H9 (cell line): ENCODE measurements at regions not wholly inside any gene's neighbourhood (a gene's known extent, or its start where the extent isn't known, plus 50 kb on each side); places are given as distances from the start of the nearest gene placed in this dataset.

ENCODE experiments used
- DNase-seq: peaks from one replicate; pipeline ENCODE4 v3.0.0-alpha.2; 2017
- H2AFZ ChIP-seq: one replicate; pipeline ENCODE4 v1.6.1; 2013; ENCODE audit warnings: mild to moderate bottlenecking, low read length, control low read depth, moderate library complexity
- H2AK5ac ChIP-seq: 2 replicates; pipeline ENCODE4 v1.6.1; 2013; ENCODE audit warnings: low read length, control low read depth, mixed read lengths; ENCODE audit not compliant: insufficient read length
- H2BK120ac ChIP-seq: one replicate; pipeline ENCODE4 v1.6.1; 2013; ENCODE audit warnings: low read depth, mild to moderate bottlenecking, low read length, control low read depth, inconsistent platforms; ENCODE audit not compliant: poor library complexity, severe bottlenecking
- H2BK12ac ChIP-seq: 2 replicates; pipeline ENCODE4 v1.6.1; 2013; ENCODE audit warnings: low read length, control low read depth, mixed read lengths, low read depth; ENCODE audit not compliant: insufficient read length
- H2BK15ac ChIP-seq: 2 replicates; pipeline ENCODE4 v1.6.1; 2013; ENCODE audit warnings: low read depth, low read length, control low read depth
- H2BK20ac ChIP-seq: one replicate; pipeline ENCODE4 v1.6.1; 2013; ENCODE audit warnings: low read depth, mild to moderate bottlenecking, low read length, control low read depth, inconsistent platforms; ENCODE audit not compliant: poor library complexity, severe bottlenecking
- H2BK5ac ChIP-seq: 2 replicates; pipeline ENCODE4 v1.6.1; 2013; ENCODE audit warnings: low read length, control low read depth, mixed read lengths; ENCODE audit not compliant: insufficient read length
- H3K14ac ChIP-seq: 2 replicates; pipeline ENCODE4 v1.6.1; 2013; ENCODE audit warnings: low read length, control low read depth; ENCODE audit not compliant: insufficient read depth
- H3K18ac ChIP-seq: 2 replicates; pipeline ENCODE4 v1.6.1; 2013; ENCODE audit warnings: low read depth, mild to moderate bottlenecking, mixed read lengths, low read length, control low read depth; ENCODE audit not compliant: insufficient read length
- H3K23ac ChIP-seq: 2 replicates; pipeline ENCODE4 v1.6.1; 2013; ENCODE audit warnings: low read length, control low read depth, mixed read lengths, low read depth; ENCODE audit not compliant: insufficient read length
- H3K23me2 ChIP-seq: 2 replicates; pipeline ENCODE4 v1.6.1; 2013; ENCODE audit warnings: low read depth, mild to moderate bottlenecking, mixed read lengths, low read length, control low read depth; ENCODE audit not compliant: insufficient read length, poor library complexity, severe bottlenecking
- H3K27ac ChIP-seq: 2 replicates; pipeline ENCODE4 v1.5.1; 2013; ENCODE audit warnings: low read length, control low read depth, mixed read lengths, low read depth; ENCODE audit not compliant: insufficient read length
- H3K27me3 ChIP-seq: 2 replicates; pipeline ENCODE4 v1.6.1; 2013; ENCODE audit warnings: low read length, control low read depth, inconsistent platforms; ENCODE audit not compliant: insufficient read depth
- H3K4ac ChIP-seq: 2 replicates; pipeline ENCODE4 v1.6.1; 2013; ENCODE audit warnings: low read depth, mild to moderate bottlenecking, control low read depth, inconsistent platforms, low read length, moderate library complexity
- H3K4me1 ChIP-seq: 2 replicates; pipeline ENCODE4 v1.6.1; 2013; ENCODE audit warnings: low read length, control low read depth, inconsistent platforms; ENCODE audit not compliant: insufficient read depth
- H3K4me2 ChIP-seq: 2 replicates; pipeline ENCODE4 v1.6.1; 2013; ENCODE audit warnings: low read length, control low read depth, mixed read lengths; ENCODE audit not compliant: insufficient read length, insufficient read depth
- H3K56ac ChIP-seq: 2 replicates; pipeline ENCODE4 v1.6.1; 2013; ENCODE audit warnings: low read depth, mild to moderate bottlenecking, mixed read lengths, low read length, control low read depth; ENCODE audit not compliant: insufficient read length
- H3K79me1 ChIP-seq: 2 replicates; pipeline ENCODE4 v1.6.1; 2013; ENCODE audit warnings: low read depth, mild to moderate bottlenecking, moderate library complexity, low read length, control low read depth, inconsistent platforms; ENCODE audit not compliant: insufficient read depth, poor library complexity, severe bottlenecking
- H3K79me2 ChIP-seq: 2 replicates; pipeline ENCODE4 v1.6.1; 2013; ENCODE audit warnings: low read length, control low read depth, inconsistent platforms; ENCODE audit not compliant: insufficient read depth
- H3K9ac ChIP-seq: 2 replicates; pipeline ENCODE4 v1.6.1; 2013; ENCODE audit warnings: low read length, control low read depth, mixed read lengths; ENCODE audit not compliant: insufficient read length; ENCODE audit errors: extremely low read depth
- H3K9me3 ChIP-seq: one replicate; pipeline ENCODE4 v1.6.1; 2013; ENCODE audit warnings: low read depth, low read length, inconsistent platforms; ENCODE audit not compliant: control insufficient read depth
- H3T11ph ChIP-seq: one replicate; pipeline ENCODE4 v1.6.1; 2013; ENCODE audit warnings: mild to moderate bottlenecking, low read length, control low read depth, inconsistent platforms
- H4K20me1 ChIP-seq: one replicate; pipeline ENCODE4 v1.6.1; 2013; ENCODE audit not compliant: control insufficient read depth, insufficient read length, insufficient read depth
- H4K5ac ChIP-seq: 2 replicates; pipeline ENCODE4 v1.6.1; 2013; ENCODE audit warnings: low read depth, mild to moderate bottlenecking, mixed read lengths, low read length, control low read depth; ENCODE audit not compliant: insufficient read length
- H4K8ac ChIP-seq: replicated peaks from 2 replicates; pipeline ENCODE4 v1.6.1; 2013; ENCODE audit warnings: low read length, control low read depth, mixed read lengths, low read depth; ENCODE audit not compliant: insufficient read length
- H4K91ac ChIP-seq: 2 replicates; pipeline ENCODE4 v1.6.1; 2013; ENCODE audit warnings: low read depth, mild to moderate bottlenecking, moderate library complexity, mixed read lengths, low read length, control low read depth; ENCODE audit not compliant: insufficient read length
- H3K27ac Mint-ChIP-seq, 3 experiments: 2 replicates in 2 of 3; 3 replicates in 1 of 3; pipeline ENCODE4 v1.8.0; 2020 to 2021; ENCODE audit warnings: mixed read lengths in 3 of 3, mild to moderate bottlenecking in 1 of 3, moderate library complexity in 1 of 3
- H3K27me3 Mint-ChIP-seq: 2 replicates; pipeline ENCODE4 v1.8.0; 2021; ENCODE audit warnings: low read depth, mild to moderate bottlenecking, moderate library complexity, mixed read lengths
- H3K36me3 Mint-ChIP-seq, 3 experiments: 2 replicates in 2 of 3; 3 replicates in 1 of 3; pipeline ENCODE4 v1.8.0; 2020 to 2021; ENCODE audit warnings: low read depth in 3 of 3, mixed read lengths in 3 of 3; ENCODE audit not compliant: insufficient read depth in 1 of 3
- H3K4me1 Mint-ChIP-seq, 2 experiments: 2 replicates each; pipeline ENCODE4 v1.8.0; 2020; ENCODE audit warnings: mixed read lengths in 2 of 2
- H3K4me3 Mint-ChIP-seq, 2 experiments: 2 replicates in 1 of 2; 3 replicates in 1 of 2; pipeline ENCODE4 v1.8.0; 2020 to 2021; ENCODE audit warnings: mild to moderate bottlenecking in 2 of 2, mixed read lengths in 2 of 2, moderate library complexity in 1 of 2
- H3K9me3 Mint-ChIP-seq, 2 experiments: 2 replicates in 1 of 2; 3 replicates in 1 of 2; pipeline ENCODE4 v1.8.0; 2020; ENCODE audit warnings: mild to moderate bottlenecking in 2 of 2, mixed read lengths in 2 of 2, moderate library complexity in 1 of 2
- WGBS: extraction: QIAGEN DNeasy Blood & Tissue Kit; methylation state at CpG from one replicate; pipeline ENCODE4 v1.1.7; 2013; ENCODE audit warnings: missing lambda C conversion rate, low lambda C conversion rate, mixed read lengths; ENCODE audit not compliant: insufficient read length; ENCODE audit errors: extremely low coverage; 5-methylcytosine and 5-hydroxymethylcytosine counted together
- TF ChIP-seq, protein P1 (sequence below): fragments of 200-600 bp; sonication (generic); conservative IDR thresholded peaks from 3 replicates; pipeline ENCODE4 v1.8.0; 2021; ENCODE audit warnings: antibody characterized with exemption, mild to moderate bottlenecking

DNA sequence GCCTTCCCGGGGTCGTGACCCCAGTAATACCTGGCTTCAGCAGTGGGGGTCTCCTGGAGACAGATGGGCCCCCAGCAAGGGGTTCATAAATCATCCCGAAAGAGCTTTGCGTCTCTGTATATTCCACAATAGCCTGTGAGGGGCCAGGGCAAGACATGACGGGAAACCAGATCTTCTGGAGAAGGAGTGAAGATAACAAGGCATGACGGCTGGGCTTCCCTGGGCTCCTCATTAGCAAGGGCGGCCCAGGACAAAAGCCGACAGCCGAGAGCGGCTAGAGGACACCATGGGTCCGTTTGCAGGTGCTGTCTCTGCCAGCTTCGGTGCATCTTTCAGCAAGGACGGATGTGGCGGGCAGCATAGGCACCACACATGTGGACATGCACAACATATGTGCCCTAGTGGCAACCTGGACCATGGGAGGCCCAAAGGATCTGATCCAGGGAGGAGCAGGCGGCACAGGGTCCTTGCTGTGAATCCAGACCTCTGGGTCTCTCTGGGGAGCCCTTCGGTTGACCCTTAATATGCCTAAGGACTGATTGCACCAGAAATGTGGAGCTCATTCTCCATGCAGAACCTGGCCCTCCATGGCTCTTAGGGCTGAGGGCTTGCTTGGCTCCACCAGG, 136.9 kb upstream of the FOXF1 start:
- no peak overlapping the region for H3K23ac ChIP-seq
- no peak overlapping the region for H3K18ac ChIP-seq
- no peak overlapping the region for H4K5ac ChIP-seq
- no peak overlapping the region for H2BK5ac ChIP-seq
- H3K23me2 ChIP-seq, result no peaks in the 10 kb centered on the region
- no peak overlapping the region for H3K4ac ChIP-seq
- no peak overlapping the region for H2AK5ac ChIP-seq
- H4K20me1 ChIP-seq, result no peaks in the 10 kb centered on the region
- no peak overlapping the region for H2BK20ac ChIP-seq
- H3K79me2 ChIP-seq, result no peaks in the 10 kb centered on the region
- H3K56ac ChIP-seq, result no peak overlapping the region
- WGBS, result no CpG with 5 or more reads among the region's 16 CpGs
- no peak for DNase-seq
- TF ChIP-seq, protein P1, sequence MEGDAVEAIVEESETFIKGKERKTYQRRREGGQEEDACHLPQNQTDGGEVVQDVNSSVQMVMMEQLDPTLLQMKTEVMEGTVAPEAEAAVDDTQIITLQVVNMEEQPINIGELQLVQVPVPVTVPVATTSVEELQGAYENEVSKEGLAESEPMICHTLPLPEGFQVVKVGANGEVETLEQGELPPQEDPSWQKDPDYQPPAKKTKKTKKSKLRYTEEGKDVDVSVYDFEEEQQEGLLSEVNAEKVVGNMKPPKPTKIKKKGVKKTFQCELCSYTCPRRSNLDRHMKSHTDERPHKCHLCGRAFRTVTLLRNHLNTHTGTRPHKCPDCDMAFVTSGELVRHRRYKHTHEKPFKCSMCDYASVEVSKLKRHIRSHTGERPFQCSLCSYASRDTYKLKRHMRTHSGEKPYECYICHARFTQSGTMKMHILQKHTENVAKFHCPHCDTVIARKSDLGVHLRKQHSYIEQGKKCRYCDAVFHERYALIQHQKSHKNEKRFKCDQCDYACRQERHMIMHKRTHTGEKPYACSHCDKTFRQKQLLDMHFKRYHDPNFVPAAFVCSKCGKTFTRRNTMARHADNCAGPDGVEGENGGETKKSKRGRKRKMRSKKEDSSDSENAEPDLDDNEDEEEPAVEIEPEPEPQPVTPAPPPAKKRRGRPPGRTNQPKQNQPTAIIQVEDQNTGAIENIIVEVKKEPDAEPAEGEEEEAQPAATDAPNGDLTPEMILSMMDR, result no peak
- no peak overlapping the region for H3K14ac ChIP-seq
- no peak overlapping the region for H3K9ac ChIP-seq
- no peaks in the 10 kb centered on the region for H3K9me3 ChIP-seq
- H4K91ac ChIP-seq, result no peak overlapping the region
- H2AFZ ChIP-seq, result no peak overlapping the region
- H3T11ph ChIP-seq, result no peak overlapping the region
- H2BK15ac ChIP-seq, result no peak overlapping the region
- no peaks in the 10 kb centered on the region for H3K4me1 ChIP-seq
- Mint-ChIP-seq H3K27me3 (peaks cover 14% of the 10 kb centered on the region), H3K4me3 (no peak overlapping the region), H3K27ac (no peak overlapping the region), H3K4me1 (peaks cover 10 to 19% of the 10 kb centered on the region in 2 experiments), H3K9me3 (peaks cover 10% of the 10 kb centered on the region in 2 experiments), H3K36me3 (peaks cover 0 to 8% (median 7%) of the 10 kb centered on the region in 3 experiments; a peak in 3 of 7 replicates)
- no peak overlapping the region for H4K8ac ChIP-seq
- H2BK12ac ChIP-seq, result no peak overlapping the region
- H3K27me3 ChIP-seq, result no peaks in the 10 kb centered on the region
- no peak overlapping the region for H3K27ac ChIP-seq
- no peak overlapping the region for H3K4me2 ChIP-seq
- H2BK120ac ChIP-seq, result no peak overlapping the region
- H3K79me1 ChIP-seq, result no peaks in the 10 kb centered on the region
